DMS 273 treated with DMSO at 0.1 percent for 48 hours (cell line): ENCODE measurements at regions not wholly inside any gene's neighbourhood (a gene's known extent, or its start where the extent isn't known, plus 50 kb on each side); places are given as distances from the start of the nearest gene placed in this dataset.
"Not testable (repeated sequence)": the region's sequence is repeated elsewhere in the genome, so short reads cannot be mapped to it uniquely, and the experiment has no call there.

ENCODE experiments used
- DNase-seq: peaks from one replicate; lab custom pipeline; 2025; lab: John Stamatoyannopoulos, UW

GRCh38 chr5:82894716-82895115, 182.5 kb downstream of the TMEM167A start:
- no peak for DNase-seq

GRCh38 chr5:82889088-82889487, 188.1 kb downstream of the TMEM167A start:
- no peak for DNase-seq

- no peak for DNase-seq
Measured at GRCh38 chr5:82886911-82887310, 190.3 kb downstream of the TMEM167A start.

GRCh38 chr5:82885627-82886389, 191.4 kb downstream of the TMEM167A start:
- DNase-seq = no peak

- no peak for DNase-seq
Measured at GRCh38 chr5:82884821-82885471, 192.2 kb downstream of the TMEM167A start.

- no peak for DNase-seq
Measured at GRCh38 chr5:82882316-82882715, 194.9 kb downstream of the TMEM167A start.

GRCh38 chr5:82881571-82882174, 195.5 kb downstream of the TMEM167A start:
- DNase-seq = no peak

GRCh38 chr5:82879089-82879488, 198.1 kb downstream of the TMEM167A start:
- no peak for DNase-seq

GRCh38 chr5:82873452-82873851, 203.7 kb downstream of the TMEM167A start:
- no peak for DNase-seq

- not testable (repeated sequence) for DNase-seq
Measured at GRCh38 chr5:82872321-82873288, 204.6 kb downstream of the TMEM167A start.

GRCh38 chr5:82865625-82866024, 211.6 kb downstream of the TMEM167A start:
- no peak for DNase-seq

- DNase-seq = no peak
Measured at GRCh38 chr5:82863266-82863665, 213.9 kb downstream of the TMEM167A start.

- no peak for DNase-seq
Measured at GRCh38 chr5:82862711-82863110, 214.5 kb downstream of the TMEM167A start.

- no peak for DNase-seq
Measured at GRCh38 chr5:82862261-82862660, 214.9 kb downstream of the TMEM167A start.

GRCh38 chr5:82861701-82862100, 215.5 kb downstream of the TMEM167A start:
- no peak for DNase-seq

- DNase-seq = no peak
Measured at GRCh38 chr5:82859451-82860140, 217.6 kb downstream of the TMEM167A start.

GRCh38 chr5:82858151-82859025, 218.8 kb downstream of the TMEM167A start:
- DNase-seq = no peak

GRCh38 chr5:82855893-82856550, 221.2 kb downstream of the TMEM167A start:
- no peak for DNase-seq

- no peak for DNase-seq
Measured at GRCh38 chr5:82854956-82855355, 222.2 kb downstream of the TMEM167A start.

GRCh38 chr5:82851471-82851870, 225.7 kb downstream of the TMEM167A start:
- no peak for DNase-seq
